SK-N-SH (cell line): ENCODE measurements at regions not wholly inside any gene's neighbourhood (a gene's known extent, or its start where the extent isn't known, plus 50 kb on each side); places are given as distances from the start of the nearest gene placed in this dataset.

Experiments used
- CTCF ChIA-PET: fragments of 300-600, 350-600 bp; formaldehyde crosslinking; extraction: SDS; loops from one replicate; lab custom pipeline; 2021; lab: Yijun Ruan, JAX
- POLR2A ChIA-PET: fragments of 350-600 bp; sonication (Branson Sonifier 250); formaldehyde crosslinking; extraction: SDS; loops from one replicate; lab custom pipeline; 2020; ENCODE audit warnings: antibody characterized with exemption, inconsistent platforms; lab: Yijun Ruan, JAX
- DNase-seq: peaks from one replicate; pipeline ENCODE4 v3.0.0; 2012
- H2AFZ ChIP-seq: fragments of 200-600 bp; sonication (generic); 2 replicates; pipeline ENCODE4 v1.8.1; 2016; ENCODE audit warnings: antibody characterized with exemption, mild to moderate bottlenecking, low read depth
- H3F3A ChIP-seq: fragments of 200-600 bp; sonication (generic); replicated peaks from 2 replicates; pipeline ENCODE3; 2016; ENCODE audit warnings: antibody characterized with exemption, mild to moderate bottlenecking; ENCODE audit not compliant: insufficient read depth
- H3K27ac ChIP-seq, 2 experiments: fragments of 200-500 bp in 1 of 2; fragments of 200-600 bp in 1 of 2; sonication (Bioruptor generic) in 1 of 2; sonication (generic), shearing (Covaris generic) in 1 of 2; 2 replicates each; pipeline versions ENCODE4 v1.5.1 to v1.6.1; 2014 to 2016; ENCODE audit warnings: low read depth in 2 of 2, inconsistent platforms in 1 of 2, low read length in 1 of 2, mild to moderate bottlenecking in 1 of 2, mixed read lengths in 1 of 2
- H3K27me3 ChIP-seq: fragments of 200-600 bp; sonication (generic), shearing (Covaris generic); 2 replicates; pipeline ENCODE4 v1.6.1; 2016; ENCODE audit warnings: mixed run types; ENCODE audit not compliant: insufficient read depth
- H3K36me3 ChIP-seq, 2 experiments: fragments of 200-500 bp in 1 of 2; fragments of 200-600 bp in 1 of 2; sonication (Bioruptor generic) in 1 of 2; sonication (generic) in 1 of 2; replicated peaks in 1 of 2; 2 replicates each; pipeline versions ENCODE3 to v1.5.1; 2014 to 2016; ENCODE audit warnings: low read length in 1 of 2, mild to moderate bottlenecking in 1 of 2; ENCODE audit not compliant: insufficient read depth in 2 of 2, control insufficient read depth in 1 of 2
- H3K4me1 ChIP-seq, 2 experiments: fragments of 200-500 bp in 1 of 2; fragments of 200-600 bp in 1 of 2; sonication (Bioruptor generic) in 1 of 2; sonication (generic), shearing (Covaris generic) in 1 of 2; 2 replicates each; pipeline versions ENCODE4 v1.5.1 to v1.6.1; 2014 to 2016; ENCODE audit warnings: low read depth in 1 of 2, low read length in 1 of 2, mixed run types in 1 of 2; ENCODE audit not compliant: insufficient read depth in 2 of 2, control insufficient read depth in 1 of 2
- H3K4me2 ChIP-seq: fragments of 200-600 bp; sonication (generic), shearing (Covaris generic); 2 replicates; pipeline ENCODE4 v1.6.1; 2017; ENCODE audit warnings: mixed run types
- H3K4me3 ChIP-seq, 2 experiments: fragments of 200-500 bp in 1 of 2; fragments of 200-600 bp in 1 of 2; sonication (Bioruptor generic) in 1 of 2; sonication (generic), shearing (Covaris generic) in 1 of 2; 2 replicates each; pipeline versions ENCODE4 v1.5.1 to v1.8.1; 2014 to 2016; ENCODE audit warnings: low read depth in 2 of 2, inconsistent platforms in 1 of 2, low read length in 1 of 2, mild to moderate bottlenecking in 1 of 2, mixed read lengths in 1 of 2, moderate library complexity in 1 of 2
- H3K79me2 ChIP-seq: fragments of 200-600 bp; sonication (generic); 2 replicates; pipeline ENCODE4 v1.8.1; 2017; ENCODE audit warnings: mild to moderate bottlenecking; ENCODE audit not compliant: insufficient read depth
- H3K9ac ChIP-seq: fragments of 200-600 bp; sonication (generic); 2 replicates; pipeline ENCODE4 v1.6.1; 2017; ENCODE audit warnings: mixed run types
- H3K9me2 ChIP-seq: fragments of 200-600 bp; sonication (generic); 2 replicates; pipeline ENCODE4 v1.6.1; 2017; ENCODE audit warnings: mixed run types
- H3K9me3 ChIP-seq: fragments of 200-600 bp; sonication (generic); 2 replicates; pipeline ENCODE4 v1.6.1; 2017; ENCODE audit warnings: mixed run types, mild to moderate bottlenecking, moderate library complexity
- H4K20me1 ChIP-seq: fragments of 200-600 bp; sonication (generic); 2 replicates; pipeline ENCODE4 v1.6.1; 2017; ENCODE audit warnings: mild to moderate bottlenecking, mixed run types; ENCODE audit not compliant: insufficient read depth
- FOXJ3 ChIP-seq: sonication (generic); formaldehyde crosslinking; IDR thresholded peaks from 2 replicates; pipeline ENCODE4 v1.5.1; 2020; ENCODE audit warnings: mild to moderate bottlenecking, missing genetic modification reagents
- GATA2 ChIP-seq: sonication (generic); formaldehyde crosslinking; IDR thresholded peaks from 2 replicates; pipeline ENCODE4 v1.5.0; 2020; ENCODE audit warnings: mild to moderate bottlenecking, missing genetic modification reagents
- RFX5 ChIP-seq: IDR thresholded peaks from 2 replicates; pipeline ENCODE4 v1.6.1; 2012; ENCODE audit warnings: mild to moderate bottlenecking, improper control_type of control experiment, low read length
- SIN3A ChIP-seq: IDR thresholded peaks from 2 replicates; pipeline ENCODE4 v1.6.1; 2012; ENCODE audit warnings: low read depth, mild to moderate bottlenecking, low read length, moderate library complexity, borderline replicate concordance
- SMC3 ChIP-seq: IDR thresholded peaks from 2 replicates; pipeline ENCODE4 v1.6.1; 2012; ENCODE audit warnings: low read depth, low read length, improper control_type of control experiment
- WGBS: methylation state at CpG from one replicate; pipeline ENCODE4 v1.1.6; 2017; ENCODE audit warnings: low lambda C conversion rate; 5-methylcytosine and 5-hydroxymethylcytosine counted together
- TF ChIP-seq, protein P1 (sequence below): IDR thresholded peaks from 2 replicates; pipeline ENCODE4 v1.4.0; 2012; ENCODE audit warnings: low read depth, borderline replicate concordance
- TF ChIP-seq, protein P2 (sequence below): IDR thresholded peaks from 2 replicates; pipeline ENCODE4; 2012

DNA sequence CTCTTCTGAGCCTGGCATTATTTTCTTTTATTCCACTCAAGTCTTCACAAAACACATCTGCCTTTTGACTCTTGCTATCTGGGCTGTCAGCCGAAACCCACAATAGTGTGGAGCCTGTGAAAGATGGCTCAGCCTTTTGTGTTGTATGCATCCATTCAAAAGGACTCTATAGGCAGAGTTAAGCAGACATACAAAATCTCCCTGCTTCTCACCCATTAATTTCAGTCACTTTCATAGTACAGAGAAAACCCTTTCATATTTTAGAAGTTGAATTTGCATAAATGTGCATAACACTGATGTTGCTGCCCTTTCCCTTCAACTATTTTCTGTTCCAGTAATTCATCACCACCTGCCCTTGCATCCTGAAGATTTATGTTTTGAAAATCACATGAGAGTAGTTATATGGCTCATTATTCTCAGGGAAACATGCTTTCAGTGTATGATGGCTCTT is 154.6 kb downstream of the EVA1A start:
- Histone ChIP-seq H3K27me3 (no peaks in the 10 kb centered on the region), H3K4me3 (no peak overlapping the region), H3K4me1 (no peaks in the 10 kb centered on the region), H3K27ac (no peak overlapping the region), H3K4me2 (no peak overlapping the region), H3K9ac (no peak overlapping the region), H2AFZ (no peak overlapping the region), H3K9me3 (0 out of 2 replicates have a peak, but pooled peaks cover 4% of the 10 kb centered on the region), H3F3A (no peaks in the 10 kb centered on the region), H4K20me1 (no peaks in the 10 kb centered on the region), H3K79me2 (no peaks in the 10 kb centered on the region), H3K9me2 (no peaks in the 10 kb centered on the region), H3K36me3 (no peaks in the 10 kb centered on the region)
- no peak for DNase-seq
- TF ChIP-seq GATA2 (CRISPR knock-in tag) (no peak), FOXJ3 (CRISPR knock-in tag) (no peak), SIN3A (no peak), RFX5 (no peak)
- TF ChIP-seq, protein P1, sequence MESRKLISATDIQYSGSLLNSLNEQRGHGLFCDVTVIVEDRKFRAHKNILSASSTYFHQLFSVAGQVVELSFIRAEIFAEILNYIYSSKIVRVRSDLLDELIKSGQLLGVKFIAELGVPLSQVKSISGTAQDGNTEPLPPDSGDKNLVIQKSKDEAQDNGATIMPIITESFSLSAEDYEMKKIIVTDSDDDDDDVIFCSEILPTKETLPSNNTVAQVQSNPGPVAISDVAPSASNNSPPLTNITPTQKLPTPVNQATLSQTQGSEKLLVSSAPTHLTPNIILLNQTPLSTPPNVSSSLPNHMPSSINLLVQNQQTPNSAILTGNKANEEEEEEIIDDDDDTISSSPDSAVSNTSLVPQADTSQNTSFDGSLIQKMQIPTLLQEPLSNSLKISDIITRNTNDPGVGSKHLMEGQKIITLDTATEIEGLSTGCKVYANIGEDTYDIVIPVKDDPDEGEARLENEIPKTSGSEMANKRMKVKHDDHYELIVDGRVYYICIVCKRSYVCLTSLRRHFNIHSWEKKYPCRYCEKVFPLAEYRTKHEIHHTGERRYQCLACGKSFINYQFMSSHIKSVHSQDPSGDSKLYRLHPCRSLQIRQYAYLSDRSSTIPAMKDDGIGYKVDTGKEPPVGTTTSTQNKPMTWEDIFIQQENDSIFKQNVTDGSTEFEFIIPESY = no peak
- ChIA-PET CTCF (interaction anchor here (0.9 kb wide), 1 partner anchor 342 kb away, joined by 3 read pairs; no protein-coding TSS in a partner anchor), POLR2A (no interaction called here)
- 85% methylated on average over 1 of the region's 1 CpG for WGBS

DNA sequence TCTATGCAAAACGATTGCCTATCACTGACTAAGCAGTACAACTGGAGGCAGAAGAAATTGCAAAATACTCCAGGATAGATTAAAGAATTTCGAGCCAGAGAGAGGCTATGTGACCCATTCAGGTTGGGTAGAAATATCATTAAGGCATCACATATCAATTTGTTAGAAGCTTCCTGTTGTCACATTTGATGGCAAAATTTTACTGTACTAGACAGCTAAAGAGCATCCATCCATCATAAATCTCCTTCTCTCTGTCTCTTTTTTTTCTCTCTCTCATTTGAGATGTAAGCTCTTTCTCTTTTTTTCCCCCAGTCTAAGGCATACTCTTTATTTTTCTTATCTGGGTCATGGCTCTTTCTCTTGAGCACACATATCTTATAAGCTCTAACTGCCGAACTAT is 155.7 kb downstream of the EVA1A start:
- H3K9ac ChIP-seq = no peak overlapping the region
- TF ChIP-seq SMC3 (no peak), RFX5 (no peak)
- TF ChIP-seq, protein P2, sequence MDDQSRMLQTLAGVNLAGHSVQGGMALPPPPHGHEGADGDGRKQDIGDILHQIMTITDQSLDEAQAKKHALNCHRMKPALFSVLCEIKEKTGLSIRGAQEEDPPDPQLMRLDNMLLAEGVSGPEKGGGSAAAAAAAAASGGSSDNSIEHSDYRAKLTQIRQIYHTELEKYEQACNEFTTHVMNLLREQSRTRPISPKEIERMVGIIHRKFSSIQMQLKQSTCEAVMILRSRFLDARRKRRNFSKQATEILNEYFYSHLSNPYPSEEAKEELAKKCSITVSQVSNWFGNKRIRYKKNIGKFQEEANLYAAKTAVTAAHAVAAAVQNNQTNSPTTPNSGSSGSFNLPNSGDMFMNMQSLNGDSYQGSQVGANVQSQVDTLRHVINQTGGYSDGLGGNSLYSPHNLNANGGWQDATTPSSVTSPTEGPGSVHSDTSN = no peak
- TF ChIP-seq, protein P1 = no peak
- H3K4me3 ChIP-seq = no peak overlapping the region
- 0 out of 2 replicates have a peak, but pooled peaks cover under 1% of the 10 kb centered on the region for H3K9me3 ChIP-seq
- H4K20me1 ChIP-seq = no peaks in the 10 kb centered on the region
- DNase-seq = no peak
- no peak overlapping the region for H3K4me2 ChIP-seq
- no peaks in the 10 kb centered on the region for H3F3A ChIP-seq
- 36% methylated on average over 3 of the region's 3 CpGs for WGBS
- no peak overlapping the region for H2AFZ ChIP-seq
- H3K9me2 ChIP-seq = no peaks in the 10 kb centered on the region
- no peaks in the 10 kb centered on the region for H3K79me2 ChIP-seq
- H3K4me1 ChIP-seq = no peaks in the 10 kb centered on the region
- no peaks in the 10 kb centered on the region for H3K27me3 ChIP-seq
- no peak overlapping the region for H3K27ac ChIP-seq
- POLR2A ChIA-PET = no interaction called here
- CTCF ChIA-PET = interaction anchor here (0.6 to 1.7 kb wide), 13 partner anchors 10 to 1650 kb away, joined by 3 to 8 read pairs (median 4); partner anchors contain the start of gene TACR1
- H3K36me3 ChIP-seq = no peaks in the 10 kb centered on the region
